GM12891 (cell line): ENCODE measurements at regions not wholly inside any gene's neighbourhood (a gene's known extent, or its start where the extent isn't known, plus 50 kb on each side); places are given as distances from the start of the nearest gene placed in this dataset.

Experiments used
- POLR2A ChIP-seq: IDR thresholded peaks from 2 replicates; pipeline ENCODE4 v1.6.1; 2011; ENCODE audit warnings: low read depth, low read length, control low read depth
- POLR2AphosphoS5 ChIP-seq: IDR thresholded peaks from 2 replicates; pipeline ENCODE4 v1.6.1; 2011; ENCODE audit warnings: low read depth, low read length, control low read depth
- TAF1 ChIP-seq: IDR thresholded peaks from 2 replicates; pipeline ENCODE4 v1.6.1; 2011; ENCODE audit warnings: low read depth, low read length, control low read depth

GRCh38 chr11:80194016-80194415 lies 753.2 kb upstream of the TENM4 start:
- TF ChIP-seq POLR2AphosphoS5 (no peak), TAF1 (no peak), POLR2A (no peak)
